GM12864 (cell line): ENCODE measurements at regions not wholly inside any gene's neighbourhood (a gene's known extent, or its start where the extent isn't known, plus 50 kb on each side); places are given as distances from the start of the nearest gene placed in this dataset.
"Not testable (repeated sequence)": the region's sequence is repeated elsewhere in the genome, so short reads cannot be mapped to it uniquely, and the experiment has no call there.

ENCODE experiments used
- DNase-seq: peaks from one replicate; pipeline ENCODE4 v3.0.0-alpha.2; 2011; ENCODE audit warnings: low read depth
- H3K4me3 ChIP-seq: 2 replicates; pipeline ENCODE4 v1.5.1; 2011; ENCODE audit warnings: mild to moderate bottlenecking, low read depth, low read length, control low read depth
- TF ChIP-seq, protein P1 (sequence below): IDR thresholded peaks from 2 replicates; pipeline ENCODE4 v1.5.1; 2011; ENCODE audit warnings: low read depth, mild to moderate bottlenecking, moderate library complexity, low read length, control low read depth, inconsistent platforms; ENCODE audit errors: missing control alignments

- no peak overlapping the region for H3K4me3 ChIP-seq
- TF ChIP-seq, protein P1, sequence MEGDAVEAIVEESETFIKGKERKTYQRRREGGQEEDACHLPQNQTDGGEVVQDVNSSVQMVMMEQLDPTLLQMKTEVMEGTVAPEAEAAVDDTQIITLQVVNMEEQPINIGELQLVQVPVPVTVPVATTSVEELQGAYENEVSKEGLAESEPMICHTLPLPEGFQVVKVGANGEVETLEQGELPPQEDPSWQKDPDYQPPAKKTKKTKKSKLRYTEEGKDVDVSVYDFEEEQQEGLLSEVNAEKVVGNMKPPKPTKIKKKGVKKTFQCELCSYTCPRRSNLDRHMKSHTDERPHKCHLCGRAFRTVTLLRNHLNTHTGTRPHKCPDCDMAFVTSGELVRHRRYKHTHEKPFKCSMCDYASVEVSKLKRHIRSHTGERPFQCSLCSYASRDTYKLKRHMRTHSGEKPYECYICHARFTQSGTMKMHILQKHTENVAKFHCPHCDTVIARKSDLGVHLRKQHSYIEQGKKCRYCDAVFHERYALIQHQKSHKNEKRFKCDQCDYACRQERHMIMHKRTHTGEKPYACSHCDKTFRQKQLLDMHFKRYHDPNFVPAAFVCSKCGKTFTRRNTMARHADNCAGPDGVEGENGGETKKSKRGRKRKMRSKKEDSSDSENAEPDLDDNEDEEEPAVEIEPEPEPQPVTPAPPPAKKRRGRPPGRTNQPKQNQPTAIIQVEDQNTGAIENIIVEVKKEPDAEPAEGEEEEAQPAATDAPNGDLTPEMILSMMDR = no peak
- DNase-seq = no peak
Observed at GRCh38 chr5:102663749-102664530, 91.2 kb upstream of the PAM start.

DNA sequence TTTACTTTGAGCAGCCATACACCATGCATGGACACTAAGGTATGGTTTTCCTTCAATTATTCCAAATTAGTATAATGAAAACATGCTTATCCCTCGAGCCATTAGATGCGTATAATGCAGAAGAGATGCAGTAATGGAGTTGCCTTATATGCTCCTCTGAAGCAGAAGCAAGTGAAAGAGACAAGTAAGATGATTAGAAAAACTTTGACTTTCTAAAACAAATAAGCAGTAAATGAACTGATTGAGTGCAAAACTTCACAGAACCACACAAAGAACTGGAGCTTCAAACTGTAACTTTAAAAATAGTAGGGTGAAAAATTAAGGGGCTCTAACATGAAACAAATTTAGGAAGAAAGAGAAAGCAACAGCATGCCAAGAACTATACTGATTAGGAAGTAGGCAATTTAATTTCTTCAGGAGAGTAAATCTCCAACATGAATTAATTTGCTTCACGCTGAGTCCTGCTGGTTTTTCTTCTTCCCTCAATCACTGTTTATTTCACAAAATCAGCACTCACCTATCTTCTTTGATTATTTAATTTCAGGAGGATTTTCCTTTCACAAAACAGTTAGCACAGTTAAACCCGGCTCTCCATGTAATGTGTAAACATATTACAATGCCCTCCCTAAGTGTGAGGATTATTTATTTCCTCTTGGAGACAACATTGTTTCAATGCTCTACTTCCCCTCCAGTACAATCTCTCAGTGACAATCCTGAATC lies 90.3 kb upstream of the PAM start:
- DNase-seq = no peak
- TF ChIP-seq, protein P1 = no peak
- no peak overlapping the region for H3K4me3 ChIP-seq

GRCh38 chr5:102666164-102666946 lies 88.8 kb upstream of the PAM start:
- DNase-seq = no peak
- H3K4me3 ChIP-seq = no peak overlapping the region
- TF ChIP-seq, protein P1 = no peak

GRCh38 chr5:102668220-102668932 lies 86.7 kb upstream of the PAM start:
- TF ChIP-seq, protein P1 = no peak
- no peak overlapping the region for H3K4me3 ChIP-seq
- no peak for DNase-seq

- H3K4me3 ChIP-seq = no peak overlapping the region
- TF ChIP-seq, protein P1 = peak; percentile 64
Observed at GRCh38 chr5:102670224-102670836, 84.8 kb upstream of the PAM start.

DNA sequence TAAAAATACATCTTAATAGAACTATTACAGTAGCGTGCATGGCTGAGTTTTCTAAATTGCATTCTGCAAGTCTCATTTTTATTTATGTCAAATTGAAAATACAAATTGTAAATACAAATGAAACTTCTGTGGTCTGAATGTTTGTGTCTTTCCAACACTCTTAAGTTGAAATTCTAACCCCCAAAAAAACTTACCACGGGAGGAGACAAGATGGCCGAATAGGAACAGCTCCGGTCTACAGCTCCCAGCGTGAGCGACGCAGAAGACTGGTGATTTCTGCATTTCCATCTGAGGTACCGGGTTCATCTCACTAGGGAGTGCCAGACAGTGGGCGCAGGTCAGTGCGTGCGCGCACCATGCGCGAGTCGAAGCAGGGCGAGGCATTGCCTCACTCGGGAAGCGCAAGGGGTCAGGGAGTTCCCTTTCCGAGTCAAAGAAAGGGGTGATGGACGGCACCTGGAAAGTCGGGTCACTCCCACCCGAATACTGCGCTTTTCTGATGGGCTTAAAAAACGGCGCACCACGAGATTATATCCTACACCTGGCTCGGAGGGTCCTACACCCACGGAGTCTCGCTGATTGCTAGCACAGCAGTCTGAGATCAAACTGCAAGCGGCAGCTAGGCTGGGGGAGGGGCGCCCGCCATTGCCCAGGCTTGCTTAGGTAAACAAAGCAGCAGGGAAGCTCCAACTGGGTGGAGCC lies 83.9 kb upstream of the PAM start:
- DNase-seq, H3K4me3 ChIP-seq: not testable (repeated sequence)

More at GRCh38 chr5:102670224-102670836, 84.8 kb upstream of the PAM start:
- DNase-seq = no peak
